ENCODE measurements at regions not wholly inside any gene's neighbourhood (a gene's known extent, or its start where the extent isn't known, plus 50 kb on each side); places are given as distances from the start of the nearest gene placed in this dataset.

GRCh38 chr2:83015035-83015715 is 1443.9 kb downstream of the SUCLG1 start:
- DNase-seq, result no peak
- Histone ChIP-seq H3K27ac (ENCODE audit: low read depth in 1 of 2, low read length in 1 of 2) (no peak overlapping the region), H3K4me3 (no peak overlapping the region), H3K9ac (ENCODE audit: insufficient read depth in 1 of 2, low read length in 2 of 2) (no peak overlapping the region), H3K36me3 (ENCODE audit: control insufficient read depth in 4 of 4, insufficient read depth in 4 of 4, low read length in 4 of 4) (no peaks in the 10 kb centered on the region), H3K4me1 (ENCODE audit: control insufficient read depth in 5 of 5, insufficient read depth in 5 of 5, low read length in 5 of 5) (no peaks in the 10 kb centered on the region), H3K9me3 (ENCODE audit: control insufficient read depth in 4 of 4, insufficient read depth in 3 of 4, low read length in 3 of 4) (no peaks in the 10 kb centered on the region), H3K27me3 (ENCODE audit: control insufficient read depth in 3 of 3, insufficient read depth in 3 of 3, low read length in 2 of 3) (no peaks in the 10 kb centered on the region)
- ATAC-seq (ENCODE audit: insufficient read depth, low FRiP score), result no peak
- 80 to 83% methylated on average over 2 of the region's 2 CpGs for WGBS, 2 donors
- no peak for TF ChIP-seq CTCF (IDR thresholded peaks at IDR 0.05; ENCODE audit: control extremely low read depth, extremely low read depth)

GRCh38 chr2:83014462-83014861 is 1444.6 kb downstream of the SUCLG1 start:
- Histone ChIP-seq H3K27ac (ENCODE audit: low read depth in 1 of 2, low read length in 1 of 2) (no peak overlapping the region), H3K9ac (ENCODE audit: insufficient read depth in 1 of 2, low read length in 2 of 2) (no peak overlapping the region), H3K27me3 (ENCODE audit: control insufficient read depth in 3 of 3, insufficient read depth in 3 of 3, low read length in 2 of 3) (no peaks in the 10 kb centered on the region), H3K9me3 (ENCODE audit: control insufficient read depth in 4 of 4, insufficient read depth in 3 of 4, low read length in 3 of 4) (no peaks in the 10 kb centered on the region), H3K4me1 (ENCODE audit: control insufficient read depth in 5 of 5, insufficient read depth in 5 of 5, low read length in 5 of 5) (no peaks in the 10 kb centered on the region), H3K36me3 (ENCODE audit: control insufficient read depth in 4 of 4, insufficient read depth in 4 of 4, low read length in 4 of 4) (no peaks in the 10 kb centered on the region), H3K4me3 (no peak overlapping the region)
- 75 to 95% methylated on average over 2 of the region's 2 CpGs for WGBS, 2 donors
- ATAC-seq (ENCODE audit: insufficient read depth, low FRiP score), result no peak
- DNase-seq, result no peak
- no peak for TF ChIP-seq CTCF (IDR thresholded peaks at IDR 0.05; ENCODE audit: control extremely low read depth, extremely low read depth)

DNA sequence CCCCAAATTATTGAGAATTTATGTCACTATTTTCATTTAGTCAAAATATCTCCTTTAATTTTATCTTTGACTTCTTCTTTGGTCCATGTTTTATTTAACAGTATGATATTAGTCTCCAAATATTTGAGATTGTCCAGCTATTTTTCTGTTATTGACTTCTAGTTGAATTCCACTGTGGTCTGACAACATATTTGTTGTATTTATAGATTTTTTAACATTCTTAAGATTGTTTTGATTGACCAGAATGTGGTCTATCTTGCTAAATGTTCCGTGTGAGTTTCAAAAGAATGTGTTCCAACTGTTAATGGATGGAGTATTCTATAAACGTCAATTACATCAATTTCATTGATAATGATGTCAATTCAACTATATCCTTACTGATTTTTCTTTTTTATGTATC is 1452.1 kb downstream of the SUCLG1 start:
- H3K9me3 ChIP-seq (ENCODE audit: control insufficient read depth in 4 of 4, insufficient read depth in 3 of 4, low read length in 3 of 4), result no peaks in the 10 kb centered on the region
- no peaks in the 10 kb centered on the region for H3K36me3 ChIP-seq (ENCODE audit: control insufficient read depth in 4 of 4, insufficient read depth in 4 of 4, low read length in 4 of 4)
- H3K27ac ChIP-seq (ENCODE audit: low read depth in 1 of 2, low read length in 1 of 2), result no peak overlapping the region
- no peaks in the 10 kb centered on the region for H3K27me3 ChIP-seq (ENCODE audit: control insufficient read depth in 3 of 3, insufficient read depth in 3 of 3, low read length in 2 of 3)
- DNase-seq (no peak), ATAC-seq (ENCODE audit: insufficient read depth, low FRiP score) (no peak)
- no peaks in the 10 kb centered on the region for H3K4me1 ChIP-seq (ENCODE audit: control insufficient read depth in 5 of 5, insufficient read depth in 5 of 5, low read length in 5 of 5)
- H3K9ac ChIP-seq (ENCODE audit: insufficient read depth in 1 of 2, low read length in 2 of 2), result no peak overlapping the region
- no peak overlapping the region for H3K4me3 ChIP-seq
- TF ChIP-seq CTCF (IDR thresholded peaks at IDR 0.05; ENCODE audit: control extremely low read depth, extremely low read depth), result no peak
- WGBS, 2 donors, result 84 to 89% methylated on average over 2 of the region's 2 CpGs

GRCh38 chr2:83003555-83003954 is 1455.5 kb downstream of the SUCLG1 start:
- no peaks in the 10 kb centered on the region for H3K36me3 ChIP-seq (ENCODE audit: control insufficient read depth in 4 of 4, insufficient read depth in 4 of 4, low read length in 4 of 4)
- WGBS, 2 donors, result 77 to 95% methylated on average over 2 of the region's 2 CpGs
- H3K4me1 ChIP-seq (ENCODE audit: control insufficient read depth in 5 of 5, insufficient read depth in 5 of 5, low read length in 5 of 5), result no peaks in the 10 kb centered on the region
- ATAC-seq (ENCODE audit: insufficient read depth, low FRiP score), result no peak
- no peak overlapping the region for H3K27ac ChIP-seq (ENCODE audit: low read depth in 1 of 2, low read length in 1 of 2)
- no peaks in the 10 kb centered on the region for H3K9me3 ChIP-seq (ENCODE audit: control insufficient read depth in 4 of 4, insufficient read depth in 3 of 4, low read length in 3 of 4)
- H3K4me3 ChIP-seq, result no peak overlapping the region
- TF ChIP-seq CTCF (IDR thresholded peaks at IDR 0.05; ENCODE audit: control extremely low read depth, extremely low read depth), result no peak
- no peak overlapping the region for H3K9ac ChIP-seq (ENCODE audit: insufficient read depth in 1 of 2, low read length in 2 of 2)
- H3K27me3 ChIP-seq (ENCODE audit: control insufficient read depth in 3 of 3, insufficient read depth in 3 of 3, low read length in 2 of 3), result no peaks in the 10 kb centered on the region
- no peak for DNase-seq
